ENCODE measurements at regions not wholly inside any gene's neighbourhood (a gene's known extent, or its start where the extent isn't known, plus 50 kb on each side); places are given as distances from the start of the nearest gene placed in this dataset.

- TF ChIP-seq POLR2A (IDR thresholded peaks at IDR 0.05; ENCODE audit: low read depth) (no peak), CTCF (IDR thresholded peaks at IDR 0.05) (no peak), POLR2AphosphoS5 (IDR thresholded peaks at IDR 0.05) (no peak)
These were observed 375.5 kb upstream of the RGS6 start for GRCh38 chr14:71556730-71557129.

Measured in esophagus muscularis mucosa (tissue), 3 donors.